GM18498 (cell line): ENCODE measurements at regions not wholly inside any gene's neighbourhood (a gene's known extent, or its start where the extent isn't known, plus 50 kb on each side); places are given as distances from the start of the nearest gene placed in this dataset.

ENCODE experiments used
- ATAC-seq: cut with Tn5 transposase; IDR thresholded peaks from one replicate; pipeline ENCODE4 v1.9.1; 2021; ENCODE audit warnings: mild to moderate bottlenecking, moderate library complexity; ENCODE audit not compliant: unreplicated experiment

DNA sequence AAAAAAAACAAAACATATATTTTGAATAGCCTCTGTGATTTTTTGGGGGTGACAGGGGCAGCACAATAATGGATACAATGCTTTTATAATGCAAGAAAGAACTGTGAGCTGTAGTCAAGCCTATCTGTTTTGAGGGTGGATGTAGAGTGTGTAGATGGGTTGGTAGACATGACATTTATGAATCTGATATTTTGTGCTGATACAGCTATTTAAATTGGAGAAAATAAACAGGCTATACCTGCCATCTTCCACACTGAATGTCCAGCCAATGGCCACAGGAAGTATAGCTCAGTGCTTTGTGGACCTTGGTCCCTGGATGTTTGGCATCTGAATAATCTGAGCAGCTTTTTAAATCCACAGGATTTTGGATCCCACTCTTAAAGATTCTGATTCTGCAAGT lies 175.0 kb downstream of the NEDD1 start:
- ATAC-seq, result no peak

DNA sequence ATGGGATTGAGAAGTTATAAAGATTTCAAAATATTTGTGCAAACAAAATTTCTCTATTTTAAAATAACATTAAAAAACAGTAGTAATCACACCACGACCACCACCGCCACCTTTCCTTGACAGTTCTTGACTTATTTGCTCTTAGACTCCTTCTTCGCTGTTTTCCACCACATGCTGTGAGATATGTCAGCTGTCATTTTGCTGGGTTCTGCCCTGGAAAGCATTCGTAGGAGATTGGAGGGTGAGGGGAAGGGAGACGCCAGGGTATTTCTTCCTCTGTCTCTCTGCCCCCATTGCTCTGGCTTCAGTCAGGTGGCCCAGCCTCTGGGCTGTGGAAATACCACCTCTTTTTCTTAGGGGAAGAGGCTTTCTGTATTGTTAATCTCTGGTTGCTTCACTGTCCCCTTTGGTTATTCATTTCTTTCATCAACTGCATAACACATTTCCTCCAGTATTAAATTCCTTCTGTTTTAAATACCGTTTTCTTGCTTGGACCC lies 186.2 kb downstream of the NEDD1 start:
- no peak for ATAC-seq

DNA sequence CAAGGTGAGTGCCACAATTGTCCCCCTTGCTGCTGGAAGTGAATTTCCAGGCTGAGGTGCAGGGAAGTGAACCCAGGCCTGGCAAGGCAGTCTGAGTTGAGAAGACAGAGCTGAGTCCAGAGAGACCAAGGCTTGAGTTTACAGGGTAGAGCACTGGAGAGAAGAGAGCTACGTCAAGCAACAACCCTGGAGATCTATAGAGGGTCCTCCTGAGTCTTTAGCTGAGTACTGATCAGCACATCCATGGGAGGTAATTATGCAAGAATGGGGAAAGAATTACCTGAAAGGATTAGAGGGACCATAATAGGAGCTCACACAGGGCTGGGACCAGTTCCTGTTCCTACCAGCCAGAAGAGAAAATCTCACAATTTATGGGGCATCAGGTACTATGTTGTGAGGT lies 190.7 kb downstream of the NEDD1 start:
- no peak for ATAC-seq

DNA sequence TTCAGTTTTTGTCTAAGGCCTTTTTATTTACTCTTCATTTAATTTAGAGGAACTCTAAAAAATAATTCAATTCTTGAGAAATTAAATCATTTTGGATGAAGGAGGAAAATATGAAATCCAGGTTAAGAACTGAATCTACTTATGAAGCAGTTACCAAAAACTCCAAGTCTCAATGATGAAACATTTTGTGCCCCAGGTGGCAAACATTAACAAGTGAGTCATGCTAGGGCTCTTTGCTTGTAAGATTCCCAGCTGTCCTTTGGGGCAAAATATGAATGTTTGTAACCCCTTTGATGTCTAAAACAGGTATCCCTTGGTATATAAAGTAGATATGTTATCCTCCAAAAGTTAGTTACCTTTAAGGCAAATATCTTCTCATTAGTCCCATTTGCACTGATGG lies 202.4 kb downstream of the NEDD1 start:
- no peak for ATAC-seq

DNA sequence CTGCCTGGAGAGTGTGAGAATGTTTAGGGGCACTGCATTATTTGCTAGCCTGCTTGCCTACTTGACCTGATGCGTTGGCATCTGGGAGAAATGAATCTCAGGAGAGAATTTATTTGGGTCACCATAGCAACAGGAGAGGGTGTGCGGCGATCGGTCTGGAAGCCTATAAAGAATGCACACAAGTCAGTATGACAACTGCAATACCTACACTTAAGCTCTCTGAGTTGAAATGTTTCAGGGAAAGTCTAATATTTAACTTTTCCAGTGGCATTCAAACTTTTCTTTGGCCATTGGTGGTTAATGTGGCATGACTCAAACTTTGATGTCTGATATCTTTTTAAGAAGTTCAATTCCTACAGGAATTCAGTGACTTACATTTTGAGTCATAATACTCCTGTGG lies 205.1 kb downstream of the NEDD1 start:
- no peak for ATAC-seq

DNA sequence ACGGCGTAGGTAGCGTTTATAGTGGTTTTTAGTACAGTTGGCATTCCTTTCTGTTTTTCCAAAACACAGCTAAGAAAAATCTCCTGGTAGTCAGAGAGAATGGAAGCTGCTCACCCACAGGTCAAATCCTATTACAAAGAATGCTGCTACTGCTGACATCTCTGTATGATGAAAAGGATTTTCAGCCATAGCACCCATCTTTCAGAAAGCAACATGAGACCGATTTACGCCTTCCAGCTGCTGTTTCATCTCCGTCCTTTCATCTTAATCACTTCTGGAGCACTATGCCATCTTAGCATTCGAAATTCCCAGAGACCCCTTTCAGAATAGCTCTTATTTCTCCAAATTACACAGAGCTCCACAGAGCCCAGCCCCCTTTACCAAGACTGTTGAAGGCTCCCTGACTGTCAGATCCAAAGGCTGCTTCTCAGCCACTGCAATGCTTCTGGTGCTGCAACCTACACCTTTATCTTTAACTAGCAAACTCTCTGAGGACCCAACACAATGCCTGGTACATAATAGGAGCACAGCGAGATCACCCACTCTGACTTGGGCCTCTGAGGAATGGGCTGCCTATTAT lies 211.8 kb downstream of the NEDD1 start:
- no peak for ATAC-seq

DNA sequence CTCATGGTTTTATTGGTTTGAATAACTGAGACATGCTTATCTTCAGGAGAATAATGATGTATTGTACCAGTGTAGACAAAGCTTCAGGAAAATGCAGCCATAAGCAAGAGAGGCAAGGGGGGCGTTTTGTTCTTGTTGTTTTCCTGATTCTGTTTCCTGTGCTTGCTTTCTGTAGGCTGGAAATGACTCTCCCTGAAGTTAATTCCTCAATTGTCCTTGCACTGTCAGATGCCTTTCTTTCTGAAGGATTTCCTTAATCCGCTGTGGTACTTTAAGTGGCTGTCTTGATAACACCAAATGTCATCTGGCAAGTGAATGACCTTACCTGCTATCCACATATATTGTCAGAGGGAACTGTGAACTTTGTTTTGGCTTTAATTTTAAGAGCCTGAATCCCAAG lies 220.0 kb downstream of the NEDD1 start:
- no peak for ATAC-seq

DNA sequence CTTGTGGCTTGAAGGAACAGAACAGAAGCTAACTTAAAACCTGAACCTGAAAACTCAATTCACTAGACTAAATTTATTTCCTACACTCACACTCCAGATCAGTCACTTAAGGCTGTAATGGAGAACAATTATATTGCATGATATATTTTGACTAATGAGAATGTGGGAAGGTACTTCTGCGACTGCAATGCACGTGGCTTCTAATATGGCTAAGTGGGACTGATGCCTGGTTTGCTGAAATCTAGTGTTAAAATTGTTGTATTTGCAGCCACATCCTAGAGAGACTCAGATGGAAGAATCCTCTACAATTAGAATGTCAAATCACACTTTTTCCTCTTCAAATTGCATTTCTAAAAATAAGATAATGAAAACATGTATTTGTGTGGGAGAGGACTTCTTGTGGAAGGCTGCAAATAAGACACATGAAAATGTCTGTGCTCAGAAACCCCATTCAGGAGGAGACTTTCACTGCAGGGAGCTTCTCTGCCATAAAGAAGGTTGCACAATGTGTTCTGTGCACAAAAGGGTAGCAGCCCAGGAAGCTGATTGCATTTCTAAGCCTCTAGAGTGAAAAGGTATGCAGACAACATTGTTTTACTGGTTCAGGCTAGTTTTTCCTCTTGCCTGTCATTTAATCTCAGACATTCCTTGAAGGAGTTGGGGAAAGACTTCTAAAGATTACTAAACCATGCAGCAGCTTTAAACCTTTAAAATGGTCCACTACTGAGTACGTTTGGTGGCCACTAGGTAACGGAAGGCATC lies 224.3 kb downstream of the NEDD1 start:
- no peak for ATAC-seq

DNA sequence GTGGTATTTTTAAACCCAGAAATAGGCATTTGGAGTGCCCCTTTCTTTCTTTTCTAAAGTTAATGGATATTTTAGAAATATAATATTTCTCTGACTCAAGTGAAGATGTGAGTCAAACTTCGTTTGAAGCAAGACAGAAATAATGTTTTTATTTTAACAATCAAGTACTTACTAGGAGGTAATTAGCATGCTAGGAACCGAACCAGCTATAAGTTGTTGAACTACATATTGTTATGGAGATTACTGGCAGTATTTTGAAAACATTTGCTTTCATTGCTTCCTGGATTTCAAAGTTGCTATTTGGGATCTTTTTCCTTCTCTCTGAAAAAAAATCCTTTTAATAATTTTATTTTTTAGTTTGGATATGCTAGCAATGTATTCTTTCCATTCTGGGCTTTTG lies 225.2 kb downstream of the NEDD1 start:
- no peak for ATAC-seq

DNA sequence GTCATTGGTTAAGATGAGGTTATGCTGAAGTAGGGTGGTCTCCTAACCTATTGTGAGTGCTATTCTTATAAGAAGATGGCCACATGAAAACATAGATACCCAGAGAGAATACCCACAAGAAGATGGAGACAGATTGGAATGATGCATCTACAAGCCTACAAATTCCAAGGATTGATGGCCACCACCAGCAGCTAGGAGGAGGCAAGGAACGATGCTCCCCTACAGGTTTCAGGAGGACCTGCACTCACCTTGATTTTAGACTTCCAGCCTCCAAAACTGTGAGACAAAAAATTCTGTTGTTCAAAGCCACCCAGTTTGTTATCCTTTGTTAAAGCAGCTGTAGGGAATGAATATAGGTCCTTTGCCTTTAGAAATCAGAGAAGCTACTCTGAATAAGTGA lies 227.4 kb downstream of the NEDD1 start:
- no peak for ATAC-seq

DNA sequence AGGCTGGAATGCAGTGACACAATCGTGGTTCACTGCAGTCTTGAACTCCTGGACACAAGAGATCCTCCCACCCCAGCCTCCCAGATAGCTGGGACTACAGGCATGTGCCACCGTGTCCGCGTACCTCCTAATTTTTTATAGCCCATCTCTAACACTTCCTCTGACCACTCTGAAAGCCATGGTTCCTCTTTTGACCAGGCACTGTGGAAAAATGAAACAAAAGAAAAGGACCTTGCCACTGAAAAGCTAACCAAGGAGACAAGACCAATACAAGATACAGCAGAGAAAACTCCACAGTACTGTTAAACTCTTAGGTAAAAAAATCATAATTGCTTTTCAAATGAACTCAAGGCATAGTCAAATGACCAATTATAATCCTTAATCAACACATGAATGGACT lies 233.3 kb downstream of the NEDD1 start:
- ATAC-seq, result no peak

DNA sequence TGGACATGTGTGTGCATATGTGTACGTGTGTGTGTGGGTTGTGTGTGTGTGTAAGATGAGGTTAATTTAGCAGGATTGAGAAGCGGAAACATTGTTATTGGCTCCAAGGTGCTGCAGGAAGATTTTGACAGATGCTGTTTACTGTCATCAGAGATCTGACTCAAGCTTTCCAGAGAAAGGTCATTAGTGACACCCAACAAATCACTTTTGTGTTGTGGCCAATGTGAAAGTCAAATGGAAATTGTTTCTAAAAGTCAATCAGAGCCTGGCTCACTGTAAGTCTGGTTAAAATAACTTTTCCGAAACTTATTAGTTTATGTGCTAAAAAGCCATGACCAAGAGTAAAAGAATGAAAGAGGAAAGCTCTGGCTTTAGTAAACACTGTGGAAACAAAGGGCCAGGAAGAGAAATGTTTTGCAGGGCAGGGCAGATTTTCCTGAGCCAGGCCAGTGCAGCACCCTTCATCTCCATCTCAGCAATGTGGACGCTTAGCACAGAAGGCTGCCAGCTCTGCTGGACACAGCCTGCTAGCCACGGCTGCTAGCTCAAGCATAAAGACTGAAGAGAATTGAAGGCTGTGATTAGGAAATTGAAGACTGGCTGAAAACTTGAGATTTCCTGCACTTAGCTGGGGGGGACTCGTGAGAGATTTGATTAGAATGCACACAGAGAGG lies 235.8 kb downstream of the NEDD1 start:
- no peak for ATAC-seq

DNA sequence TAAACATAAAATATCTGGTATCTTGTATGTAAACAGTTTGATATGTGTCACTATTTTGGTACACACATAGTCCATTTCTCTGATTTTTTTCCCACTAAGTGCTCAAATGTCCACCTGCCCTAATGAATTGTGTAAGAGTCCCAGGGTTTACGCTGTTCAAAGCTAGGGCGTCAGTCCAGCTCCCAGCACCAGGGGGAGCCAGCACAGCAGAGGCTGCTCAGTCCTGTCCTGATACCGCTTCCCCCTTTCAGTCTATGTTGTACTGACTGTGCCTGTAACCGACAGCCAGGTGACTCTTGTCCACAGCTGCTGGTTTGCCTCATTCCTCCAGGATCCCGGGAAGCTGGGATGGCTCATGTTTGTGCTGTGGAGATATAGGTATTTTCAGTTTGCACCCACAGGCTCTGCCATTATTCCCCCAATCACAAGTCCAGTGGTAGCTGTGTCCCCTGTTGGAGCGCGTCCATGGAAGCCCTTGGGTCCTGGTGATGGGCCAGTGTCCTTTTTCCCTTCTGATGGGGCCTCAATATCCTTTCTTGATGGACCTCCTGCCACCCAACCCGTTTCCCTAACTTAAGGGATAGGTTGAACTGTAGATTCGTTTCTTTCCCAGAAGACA lies 242.0 kb downstream of the NEDD1 start:
- ATAC-seq, result peak; percentile 100

DNA sequence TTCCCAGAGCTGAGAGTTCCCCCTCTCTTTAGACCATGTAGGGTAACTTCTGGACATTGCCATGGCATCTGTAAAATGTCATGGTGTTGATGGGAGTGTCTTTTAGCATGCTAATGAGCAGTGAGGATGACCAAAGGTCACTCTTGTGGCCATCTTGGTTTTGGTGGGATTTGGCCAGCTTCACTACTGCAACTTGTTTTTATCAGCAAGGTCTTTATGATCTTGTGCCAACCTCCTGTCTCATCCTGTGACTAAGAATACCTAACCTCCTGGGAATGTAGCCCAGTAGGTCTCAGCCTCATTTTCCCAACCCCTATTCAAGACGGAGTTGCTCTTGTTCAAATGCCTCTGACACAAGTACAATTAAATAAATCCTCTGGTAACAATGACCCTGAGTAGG lies 244.4 kb downstream of the NEDD1 start:
- ATAC-seq, result no peak

DNA sequence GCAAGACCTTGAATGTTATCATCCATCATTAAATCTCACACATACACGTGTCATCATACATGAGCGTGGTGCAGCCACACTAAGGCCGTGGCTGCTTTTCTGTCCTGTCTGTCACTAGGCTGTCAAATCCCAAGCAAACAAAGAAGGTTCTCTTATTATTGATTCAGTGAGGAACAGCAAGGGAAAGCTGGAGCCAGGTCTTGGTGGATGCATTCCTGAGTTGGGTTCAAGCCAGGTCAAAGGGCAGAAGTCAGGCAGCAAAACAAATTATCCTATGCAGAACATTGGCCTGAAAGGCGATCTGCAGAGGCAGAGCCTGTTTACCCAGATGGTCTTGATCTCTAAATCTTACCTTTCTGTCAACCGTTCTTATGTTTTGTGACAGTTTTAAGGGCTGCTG lies 252.3 kb downstream of the NEDD1 start:
- no peak for ATAC-seq

DNA sequence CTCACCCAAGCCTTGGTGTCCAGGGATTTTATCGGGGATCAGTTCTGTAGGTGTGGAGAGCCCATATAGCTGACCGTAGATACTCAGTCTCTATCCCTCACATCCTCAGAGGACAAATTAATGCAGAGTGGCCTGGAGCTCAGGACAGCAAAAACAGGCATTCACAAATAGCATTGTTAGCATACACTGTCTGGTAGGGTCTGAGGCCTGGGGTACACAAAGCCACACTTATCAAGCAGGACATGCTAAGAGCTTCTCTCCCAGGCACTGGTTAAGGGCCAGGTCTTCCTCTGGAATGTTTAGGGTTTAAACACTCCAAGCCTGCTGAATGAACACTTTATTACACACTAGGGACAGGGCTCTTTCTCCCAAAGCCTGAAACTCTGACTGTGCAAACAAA lies 253.2 kb downstream of the NEDD1 start:
- no peak for ATAC-seq

DNA sequence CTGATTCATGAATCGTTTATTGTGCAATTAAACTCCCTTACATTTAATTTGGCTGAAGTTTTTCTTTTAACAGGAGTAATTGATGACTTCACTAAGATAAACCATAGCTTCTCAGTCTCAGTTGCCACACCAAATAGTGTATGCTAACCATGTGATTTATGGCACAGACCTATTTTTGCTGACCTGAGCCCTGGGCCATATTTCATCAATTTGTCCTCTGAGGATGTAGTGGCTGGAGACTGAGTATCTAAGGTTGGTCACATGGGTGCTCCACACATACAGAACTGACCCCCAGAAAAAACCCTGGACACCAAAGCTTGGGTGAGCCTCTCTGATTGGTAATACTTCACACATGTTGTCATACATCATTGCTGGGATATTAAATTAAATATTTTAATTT lies 255.1 kb downstream of the NEDD1 start:
- no peak for ATAC-seq

DNA sequence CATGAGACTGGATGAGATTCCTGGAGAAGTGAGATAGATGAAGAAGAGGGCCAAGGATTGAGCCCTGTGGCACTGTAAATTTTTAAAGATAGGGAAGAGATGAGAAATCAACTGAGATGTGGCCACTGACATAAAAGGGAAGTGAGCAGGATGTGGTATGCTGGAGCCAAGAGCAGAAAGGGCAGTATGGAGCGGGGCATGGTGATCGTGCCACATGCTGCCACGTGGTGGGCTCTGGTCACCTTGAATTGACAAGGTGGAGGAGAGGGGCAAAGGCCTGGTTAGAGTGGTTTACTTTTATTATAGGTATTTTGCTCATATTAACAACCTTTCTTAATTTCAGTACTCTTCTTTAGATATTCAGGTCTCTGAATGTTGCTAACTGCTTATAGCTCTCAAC lies 257.9 kb downstream of the NEDD1 start:
- ATAC-seq, result no peak

DNA sequence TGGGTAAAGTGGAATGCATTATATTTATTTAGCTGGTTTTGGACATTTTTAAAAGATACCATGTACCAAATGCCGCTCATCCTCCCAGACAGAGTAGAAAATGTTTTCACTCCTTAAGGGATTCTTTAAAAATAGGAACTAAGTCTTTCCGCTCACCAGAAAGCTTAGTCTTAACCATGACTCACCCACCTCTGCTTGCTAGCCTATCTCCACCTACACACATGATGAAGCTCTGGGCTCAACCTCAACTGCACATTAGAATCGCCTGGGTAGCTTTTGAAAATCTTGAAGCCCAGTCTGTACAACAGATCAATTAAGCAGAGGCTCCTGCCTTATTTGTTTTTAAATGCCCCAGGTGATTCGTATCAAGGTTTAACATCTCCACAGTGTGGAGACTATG lies 260.5 kb downstream of the NEDD1 start:
- no peak for ATAC-seq

DNA sequence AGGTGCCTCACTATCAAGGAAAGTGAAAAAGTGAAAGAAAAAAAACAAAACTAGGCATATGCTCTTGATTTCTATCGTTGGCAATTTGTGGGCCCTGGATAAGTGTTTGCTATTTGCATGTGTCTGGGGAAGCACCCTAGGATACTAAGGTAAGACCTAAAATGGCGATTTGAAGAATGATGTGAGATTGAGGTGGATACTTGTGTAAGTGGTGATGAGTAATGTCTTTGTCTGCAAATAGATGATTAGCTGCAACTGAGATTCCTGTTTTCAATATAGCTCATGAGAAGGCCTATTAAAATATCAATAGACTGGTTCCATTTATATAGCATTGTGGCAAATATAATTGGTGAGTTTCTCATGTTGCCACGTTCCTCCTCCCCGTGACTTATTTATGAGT lies 261.7 kb downstream of the NEDD1 start:
- no peak for ATAC-seq

DNA sequence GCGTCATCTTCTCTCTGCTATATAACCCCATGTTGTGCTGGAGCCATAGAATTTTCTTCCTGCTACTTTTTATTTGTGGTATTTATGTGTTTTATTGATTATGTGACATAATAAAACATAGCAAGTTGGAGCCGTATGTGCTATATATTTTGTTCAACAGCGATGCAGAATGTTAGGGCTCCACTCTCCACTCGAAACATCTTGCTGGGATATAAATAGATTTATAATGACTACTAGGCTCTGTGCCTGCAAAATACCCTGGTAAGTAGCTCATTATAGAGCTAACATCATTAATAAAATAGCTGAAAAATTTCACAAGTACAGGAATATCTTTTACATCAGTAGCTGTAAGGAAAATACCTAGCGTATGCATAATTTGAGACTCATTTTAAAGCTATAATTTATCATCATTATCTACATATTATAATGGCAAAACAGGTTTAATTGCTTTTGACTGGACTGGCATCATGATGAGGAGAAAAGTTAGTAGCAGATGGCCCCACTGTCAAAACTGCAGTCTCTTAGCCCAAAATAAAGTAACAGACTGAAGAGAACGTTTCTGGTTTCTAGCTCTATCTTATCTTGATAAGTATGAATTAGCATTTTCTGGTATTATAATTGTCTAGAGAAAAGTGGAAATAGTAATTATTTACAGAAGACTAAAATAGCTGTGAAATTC lies 263.0 kb downstream of the NEDD1 start:
- ATAC-seq, result no peak
